HEK293 (cell line): ENCODE measurements at regions not wholly inside any gene's neighbourhood (a gene's known extent, or its start where the extent isn't known, plus 50 kb on each side); places are given as distances from the start of the nearest gene placed in this dataset.

Source experiments
- CTCF ChIA-PET: fragments of 350-600 bp; formaldehyde crosslinking; extraction: SDS; loops from one replicate; lab custom pipeline; 2021; ENCODE audit warnings: antibody characterized with exemption; lab: Yijun Ruan, JAX
- POLR2A ChIA-PET: fragments of 300-600 bp; formaldehyde crosslinking; extraction: SDS; loops from one replicate; lab custom pipeline; 2020; ENCODE audit warnings: antibody characterized with exemption, inconsistent platforms; lab: Yijun Ruan, JAX
- H3K27ac ChIP-seq: fragments of 200-500 bp; sonication (Bioruptor generic); 2 replicates; pipeline ENCODE4 v1.5.1; 2014; ENCODE audit warnings: low read depth, low read length, control low read depth, inconsistent platforms; ENCODE audit errors: extremely low read depth
- H3K36me3 ChIP-seq, 2 experiments: fragments of 200-500 bp in 1 of 2; sonication (Bioruptor generic) in 1 of 2; 1 replicate in 1 of 2; 2 replicates in 1 of 2; pipeline ENCODE4 v1.5.1; 2014 to 2017; ENCODE audit warnings: inconsistent platforms in 2 of 2, low read length in 2 of 2; ENCODE audit not compliant: control insufficient read depth in 2 of 2, insufficient read depth in 1 of 2
- H3K4me1 ChIP-seq: fragments of 200-500 bp; sonication (Bioruptor generic); 2 replicates; pipeline ENCODE4 v1.5.1; 2014; ENCODE audit warnings: mild to moderate bottlenecking, low read length, inconsistent platforms; ENCODE audit not compliant: control insufficient read depth, insufficient read depth
- H3K4me3 ChIP-seq: 2 replicates; pipeline ENCODE4 v1.5.1; 2011; ENCODE audit warnings: low read depth, mild to moderate bottlenecking, control low read depth, low read length, moderate library complexity
- H3K9me3 ChIP-seq: fragments of 200-500 bp; sonication (Bioruptor generic); 2 replicates; pipeline ENCODE4 v1.5.1; 2014; ENCODE audit warnings: low read depth, low read length, inconsistent platforms; ENCODE audit not compliant: control insufficient read depth, insufficient read depth
- AEBP2 ChIP-seq: fragments of 450-650 bp; formaldehyde crosslinking; IDR thresholded peaks from 2 replicates; pipeline ENCODE4 v1.5.1; 2016; ENCODE audit warnings: missing biosample characterization, missing genetic modification characterization, borderline replicate concordance
- BCL11B ChIP-seq: fragments of 450-650 bp; formaldehyde crosslinking; IDR thresholded peaks from 2 replicates; pipeline ENCODE4 v1.5.1; 2016; ENCODE audit warnings: low read depth, missing biosample characterization, missing genetic modification characterization
- RBAK ChIP-seq: fragments of 450-650 bp; formaldehyde crosslinking; IDR thresholded peaks from 2 replicates; pipeline ENCODE4 v1.5.1; 2016; ENCODE audit warnings: missing biosample characterization, missing genetic modification characterization
- TSHZ1 ChIP-seq: fragments of 450-650 bp; formaldehyde crosslinking; IDR thresholded peaks from 2 replicates; pipeline ENCODE4 v1.5.1; 2016; ENCODE audit warnings: missing biosample characterization, missing genetic modification characterization, borderline replicate concordance
- ZBTB49 ChIP-seq: fragments of 450-650 bp; formaldehyde crosslinking; IDR thresholded peaks from 2 replicates; pipeline ENCODE4 v1.5.1; 2016; ENCODE audit warnings: missing biosample characterization, missing genetic modification characterization, low read depth
- ZIC2 ChIP-seq: fragments of 450-650 bp; formaldehyde crosslinking; IDR thresholded peaks from 2 replicates; pipeline ENCODE4 v1.5.1; 2016; ENCODE audit warnings: missing biosample characterization, missing genetic modification characterization
- ZNF148 ChIP-seq: fragments of 450-650 bp; formaldehyde crosslinking; IDR thresholded peaks from 2 replicates; pipeline ENCODE4 v1.5.0; 2017; ENCODE audit warnings: missing biosample characterization, missing genetic modification characterization, borderline replicate concordance
- ZNF19 ChIP-seq: fragments of 450-650 bp; formaldehyde crosslinking; IDR thresholded peaks from 2 replicates; pipeline ENCODE4; 2016; ENCODE audit warnings: missing biosample characterization, missing genetic modification characterization, low read depth
- ZNF248 ChIP-seq: fragments of 450-650 bp; formaldehyde crosslinking; IDR thresholded peaks from 2 replicates; pipeline ENCODE4 v1.5.1; 2017; ENCODE audit warnings: missing biosample characterization, missing genetic modification characterization
- ZNF280D ChIP-seq: fragments of 450-650 bp; formaldehyde crosslinking; IDR thresholded peaks from 2 replicates; pipeline ENCODE4 v1.5.1; 2016; ENCODE audit warnings: missing biosample characterization, missing genetic modification characterization
- ZNF341 ChIP-seq: fragments of 450-650 bp; formaldehyde crosslinking; IDR thresholded peaks from 2 replicates; pipeline ENCODE4; 2016; ENCODE audit warnings: low read depth, missing biosample characterization, missing genetic modification characterization
- ZNF391 ChIP-seq: fragments of 450-650 bp; formaldehyde crosslinking; IDR thresholded peaks from 2 replicates; pipeline ENCODE4 v1.5.1; 2016; ENCODE audit warnings: low read depth, missing biosample characterization, missing genetic modification characterization, borderline replicate concordance
- ZNF529 ChIP-seq: fragments of 450-650 bp; formaldehyde crosslinking; IDR thresholded peaks from 2 replicates; pipeline ENCODE4 v1.5.1; 2017; ENCODE audit warnings: missing genetic modification characterization, missing biosample characterization; ENCODE audit not compliant: insufficient replicate concordance
- ZNF792 ChIP-seq: fragments of 450-650 bp; formaldehyde crosslinking; IDR thresholded peaks from 2 replicates; pipeline ENCODE4 v1.5.1; 2016; ENCODE audit warnings: missing biosample characterization, missing genetic modification characterization
- TF ChIP-seq, protein P1 (sequence below): fragments of 450-650 bp; formaldehyde crosslinking; IDR thresholded peaks from 2 replicates; pipeline ENCODE4 v1.5.1; 2017; ENCODE audit warnings: missing biosample characterization, missing genetic modification characterization
- TF ChIP-seq, protein P2 (sequence below): fragments of 450-650 bp; formaldehyde crosslinking; IDR thresholded peaks from 2 replicates; pipeline ENCODE4 v1.5.1; 2016; ENCODE audit warnings: missing biosample characterization, missing genetic modification characterization

DNA sequence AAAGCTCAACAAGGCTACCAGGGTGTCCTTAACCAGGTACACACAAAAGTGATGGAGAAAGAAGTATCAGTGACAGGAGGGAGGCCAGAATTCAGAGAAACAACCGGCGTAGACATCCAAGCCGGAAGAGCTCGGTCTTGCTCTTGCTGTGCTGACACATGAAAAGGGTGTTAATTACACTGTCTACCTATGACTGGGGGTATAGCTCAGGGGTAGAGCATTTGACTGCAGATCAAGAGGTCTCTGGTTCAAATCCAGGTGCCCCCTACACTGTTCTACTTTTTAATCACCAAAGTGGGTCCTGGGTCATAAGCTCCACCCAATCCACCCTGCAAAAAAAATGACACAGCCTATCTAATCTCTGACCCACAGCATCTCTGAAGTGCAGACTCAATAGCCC, 86.9 kb upstream of the ZNF746 start:
- ChIA-PET CTCF (no interaction called here), POLR2A (interaction anchor here (0.6 kb wide), 1 partner anchor 25 kb away, joined by 5 read pairs; no protein-coding TSS in a partner anchor)
- no peaks in the 10 kb centered on the region for H3K9me3 ChIP-seq
- H3K36me3 ChIP-seq = peaks cover 0 to 91% of the 10 kb centered on the region in 2 experiments; a peak in 2 of 3 replicates
- no peak overlapping the region for H3K4me3 ChIP-seq
- H3K27ac ChIP-seq = no peak overlapping the region
- no peaks in the 10 kb centered on the region for H3K4me1 ChIP-seq
- TF ChIP-seq, protein P1, sequence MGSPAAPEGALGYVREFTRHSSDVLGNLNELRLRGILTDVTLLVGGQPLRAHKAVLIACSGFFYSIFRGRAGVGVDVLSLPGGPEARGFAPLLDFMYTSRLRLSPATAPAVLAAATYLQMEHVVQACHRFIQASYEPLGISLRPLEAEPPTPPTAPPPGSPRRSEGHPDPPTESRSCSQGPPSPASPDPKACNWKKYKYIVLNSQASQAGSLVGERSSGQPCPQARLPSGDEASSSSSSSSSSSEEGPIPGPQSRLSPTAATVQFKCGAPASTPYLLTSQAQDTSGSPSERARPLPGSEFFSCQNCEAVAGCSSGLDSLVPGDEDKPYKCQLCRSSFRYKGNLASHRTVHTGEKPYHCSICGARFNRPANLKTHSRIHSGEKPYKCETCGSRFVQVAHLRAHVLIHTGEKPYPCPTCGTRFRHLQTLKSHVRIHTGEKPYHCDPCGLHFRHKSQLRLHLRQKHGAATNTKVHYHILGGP (tag by site-specific recombination) = no peak
- TF ChIP-seq ZNF248 (no peak), ZNF792 (no peak), BCL11B (tag by site-specific recombination) (no peak), ZNF280D (tag by site-specific recombination) (no peak), AEBP2 (tag by site-specific recombination) (no peak), TSHZ1 (tag by site-specific recombination) (no peak), ZNF148 (no peak), RBAK (tag by site-specific recombination) (no peak), ZNF391 (tag by site-specific recombination) (no peak), ZNF529 (tag by site-specific recombination) (no peak), ZBTB49 (tag by site-specific recombination) (no peak), ZNF19 (tag by site-specific recombination) (no peak), ZNF341 (tag by site-specific recombination) (no peak), ZIC2 (tag by site-specific recombination) (no peak)
- TF ChIP-seq, protein P2, sequence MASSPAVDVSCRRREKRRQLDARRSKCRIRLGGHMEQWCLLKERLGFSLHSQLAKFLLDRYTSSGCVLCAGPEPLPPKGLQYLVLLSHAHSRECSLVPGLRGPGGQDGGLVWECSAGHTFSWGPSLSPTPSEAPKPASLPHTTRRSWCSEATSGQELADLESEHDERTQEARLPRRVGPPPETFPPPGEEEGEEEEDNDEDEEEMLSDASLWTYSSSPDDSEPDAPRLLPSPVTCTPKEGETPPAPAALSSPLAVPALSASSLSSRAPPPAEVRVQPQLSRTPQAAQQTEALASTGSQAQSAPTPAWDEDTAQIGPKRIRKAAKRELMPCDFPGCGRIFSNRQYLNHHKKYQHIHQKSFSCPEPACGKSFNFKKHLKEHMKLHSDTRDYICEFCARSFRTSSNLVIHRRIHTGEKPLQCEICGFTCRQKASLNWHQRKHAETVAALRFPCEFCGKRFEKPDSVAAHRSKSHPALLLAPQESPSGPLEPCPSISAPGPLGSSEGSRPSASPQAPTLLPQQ = no peak
